ENCODE measurements at regions not wholly inside any gene's neighbourhood (a gene's known extent, or its start where the extent isn't known, plus 50 kb on each side); places are given as distances from the start of the nearest gene placed in this dataset.

GRCh38 chr5:111856876-111857466 lies 100.0 kb upstream of the NREP start:
- no peak for TF ChIP-seq CTCF (IDR thresholded peaks at IDR 0.05)
- no peak for TF ChIP-seq POLR2A (IDR thresholded peaks at IDR 0.05)
- TF ChIP-seq POLR2AphosphoS5 (IDR thresholded peaks at IDR 0.05), result no peak

Data from prostate gland (tissue), 2 donors.